Liver (tissue), 3 donors: ENCODE measurements at regions not wholly inside any gene's neighbourhood (a gene's known extent, or its start where the extent isn't known, plus 50 kb on each side); places are given as distances from the start of the nearest gene placed in this dataset.

Experiments
- CTCF ChIP-seq: fragments of 150-350 bp; IDR thresholded peaks from 2 replicates; pipeline ENCODE4 v1.5.1; 2017; ENCODE audit warnings: improper control_type of control experiment, low read depth, low read length; ENCODE audit not compliant: missing input control
- EGR1 ChIP-seq, 2 donors: IDR thresholded peaks; 2 replicates each; pipeline ENCODE4 v1.6.1; 2016 to 2018; ENCODE audit warnings: antibody characterized with exemption in 2 of 2, low read depth in 2 of 2
- GABPA ChIP-seq, 2 donors: IDR thresholded peaks in 1 of 2; conservative IDR thresholded peaks in 1 of 2; 2 replicates each; pipeline ENCODE4 v1.6.1; 2016; ENCODE audit warnings: antibody characterized with exemption in 2 of 2, mild to moderate bottlenecking in 1 of 2, moderate library complexity in 1 of 2
- HNF4G ChIP-seq: IDR thresholded peaks from 2 replicates; pipeline ENCODE4 v1.6.1; 2016; ENCODE audit warnings: antibody characterized with exemption
- RAD21 ChIP-seq, 2 donors: IDR thresholded peaks; 2 replicates each; pipeline ENCODE4 v1.6.1; 2016; ENCODE audit warnings: antibody characterized with exemption in 2 of 2, mild to moderate bottlenecking in 2 of 2
- SP1 ChIP-seq: IDR thresholded peaks from 2 replicates; pipeline ENCODE4 v1.6.1; 2018; ENCODE audit warnings: antibody characterized with exemption, mild to moderate bottlenecking
- TAF1 ChIP-seq: conservative IDR thresholded peaks from 2 replicates; pipeline ENCODE4 v1.6.1; 2016; ENCODE audit warnings: antibody characterized with exemption, mild to moderate bottlenecking
- YY1 ChIP-seq: IDR thresholded peaks from 2 replicates; pipeline ENCODE4 v1.6.1; 2016; ENCODE audit warnings: antibody characterized with exemption, mild to moderate bottlenecking
- ZBTB33 ChIP-seq: IDR thresholded peaks from 2 replicates; pipeline ENCODE4 v1.6.1; 2016; ENCODE audit warnings: antibody characterized with exemption
- TF ChIP-seq, protein P1 (sequence below): IDR thresholded peaks from 2 replicates; pipeline ENCODE4 v1.6.1; 2016; ENCODE audit warnings: antibody characterized with exemption, mild to moderate bottlenecking
- TF ChIP-seq, protein P2 (sequence below): IDR thresholded peaks from 2 replicates; pipeline ENCODE4 v1.6.1; 2016; ENCODE audit warnings: antibody characterized with exemption
- TF ChIP-seq, protein P3 (sequence below): IDR thresholded peaks from 2 replicates; pipeline ENCODE4 v1.6.1; 2016; ENCODE audit warnings: antibody characterized with exemption
- donor health status: healthy.
- donor health status: healthy.

DNA sequence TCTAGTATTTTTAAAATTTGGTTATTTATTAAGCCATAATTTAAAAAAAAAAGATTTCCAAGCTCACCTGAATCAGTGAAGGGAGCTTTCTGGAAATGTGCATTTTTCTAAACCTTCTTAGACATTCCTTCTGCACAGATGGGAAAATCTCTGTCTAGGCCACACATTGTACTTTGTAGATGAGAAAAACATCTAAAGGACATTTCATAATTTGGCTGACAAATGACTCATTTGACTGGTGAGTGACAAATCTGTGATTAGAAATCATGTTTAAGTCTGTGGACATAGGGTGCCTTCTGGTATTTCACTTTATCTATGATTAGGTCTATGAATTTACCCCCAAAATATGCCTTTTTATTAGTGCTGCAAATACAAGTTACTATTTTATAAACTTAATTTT, 1044.9 kb upstream of the FLRT2 start:
- TF ChIP-seq CTCF (no peak), GABPA (IDR thresholded peaks at IDR 0.05 in 1 of 2, conservative IDR thresholded peaks at IDR 0.05 in 1 of 2) (no peak), TAF1 (no peak), YY1 (no peak), HNF4G (no peak), ZBTB33 (no peak), EGR1 (IDR thresholded peaks at IDR 0.05; ENCODE audit: low read depth in 2 of 2) (no peak), SP1 (no peak), RAD21 (IDR thresholded peaks at IDR 0.05) (no peak)
- TF ChIP-seq, protein P1, sequence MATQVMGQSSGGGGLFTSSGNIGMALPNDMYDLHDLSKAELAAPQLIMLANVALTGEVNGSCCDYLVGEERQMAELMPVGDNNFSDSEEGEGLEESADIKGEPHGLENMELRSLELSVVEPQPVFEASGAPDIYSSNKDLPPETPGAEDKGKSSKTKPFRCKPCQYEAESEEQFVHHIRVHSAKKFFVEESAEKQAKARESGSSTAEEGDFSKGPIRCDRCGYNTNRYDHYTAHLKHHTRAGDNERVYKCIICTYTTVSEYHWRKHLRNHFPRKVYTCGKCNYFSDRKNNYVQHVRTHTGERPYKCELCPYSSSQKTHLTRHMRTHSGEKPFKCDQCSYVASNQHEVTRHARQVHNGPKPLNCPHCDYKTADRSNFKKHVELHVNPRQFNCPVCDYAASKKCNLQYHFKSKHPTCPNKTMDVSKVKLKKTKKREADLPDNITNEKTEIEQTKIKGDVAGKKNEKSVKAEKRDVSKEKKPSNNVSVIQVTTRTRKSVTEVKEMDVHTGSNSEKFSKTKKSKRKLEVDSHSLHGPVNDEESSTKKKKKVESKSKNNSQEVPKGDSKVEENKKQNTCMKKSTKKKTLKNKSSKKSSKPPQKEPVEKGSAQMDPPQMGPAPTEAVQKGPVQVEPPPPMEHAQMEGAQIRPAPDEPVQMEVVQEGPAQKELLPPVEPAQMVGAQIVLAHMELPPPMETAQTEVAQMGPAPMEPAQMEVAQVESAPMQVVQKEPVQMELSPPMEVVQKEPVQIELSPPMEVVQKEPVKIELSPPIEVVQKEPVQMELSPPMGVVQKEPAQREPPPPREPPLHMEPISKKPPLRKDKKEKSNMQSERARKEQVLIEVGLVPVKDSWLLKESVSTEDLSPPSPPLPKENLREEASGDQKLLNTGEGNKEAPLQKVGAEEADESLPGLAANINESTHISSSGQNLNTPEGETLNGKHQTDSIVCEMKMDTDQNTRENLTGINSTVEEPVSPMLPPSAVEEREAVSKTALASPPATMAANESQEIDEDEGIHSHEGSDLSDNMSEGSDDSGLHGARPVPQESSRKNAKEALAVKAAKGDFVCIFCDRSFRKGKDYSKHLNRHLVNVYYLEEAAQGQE = no peak
- TF ChIP-seq, protein P2, sequence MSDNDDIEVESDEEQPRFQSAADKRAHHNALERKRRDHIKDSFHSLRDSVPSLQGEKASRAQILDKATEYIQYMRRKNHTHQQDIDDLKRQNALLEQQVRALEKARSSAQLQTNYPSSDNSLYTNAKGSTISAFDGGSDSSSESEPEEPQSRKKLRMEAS = no peak
- TF ChIP-seq, protein P3, sequence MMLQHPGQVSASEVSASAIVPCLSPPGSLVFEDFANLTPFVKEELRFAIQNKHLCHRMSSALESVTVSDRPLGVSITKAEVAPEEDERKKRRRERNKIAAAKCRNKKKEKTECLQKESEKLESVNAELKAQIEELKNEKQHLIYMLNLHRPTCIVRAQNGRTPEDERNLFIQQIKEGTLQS = no peak
